Transverse colon (tissue), 4 donors: ENCODE measurements at regions not wholly inside any gene's neighbourhood (a gene's known extent, or its start where the extent isn't known, plus 50 kb on each side); places are given as distances from the start of the nearest gene placed in this dataset.

Experiments used
- DNase-seq: peaks from one replicate; pipeline ENCODE4 v3.0.0-alpha.2; 2019
- H3K27ac ChIP-seq, 4 donors: fragments of 200-600 bp; sonication (generic); 2 replicates each; pipeline ENCODE4 v1.5.1; 2016 to 2018; ENCODE audit warnings: inconsistent platforms in 4 of 4
- H3K27me3 ChIP-seq: fragments of 200-600 bp; sonication (generic); 2 replicates; pipeline ENCODE4 v1.5.1; 2017; ENCODE audit warnings: inconsistent platforms
- H3K36me3 ChIP-seq, 4 donors: fragments of 200-600 bp; sonication (generic); 2 replicates each; pipeline ENCODE4 v1.5.1; 2017 to 2019; ENCODE audit warnings: inconsistent platforms in 4 of 4
- H3K4me1 ChIP-seq, 4 donors: fragments of 200-600 bp; sonication (generic); 2 replicates each; pipeline ENCODE4 v1.5.1; 2017 to 2020; ENCODE audit warnings: inconsistent platforms in 4 of 4
- H3K4me3 ChIP-seq, 4 donors: fragments of 200-600 bp; sonication (generic); 1 replicate in 1 of 4; 2 replicates in 3 of 4; pipeline versions ENCODE4 v1.5.1 to v1.6.1; 2017 to 2019; ENCODE audit warnings: inconsistent platforms in 4 of 4
- H3K9me3 ChIP-seq, 2 donors: fragments of 200-600 bp; sonication (generic); 2 replicates each; pipeline ENCODE4 v1.5.1; 2017 to 2019; ENCODE audit warnings: inconsistent platforms in 2 of 2
- CTCF ChIP-seq, 5 experiments: fragments of 200-600 bp in 3 of 5; fragments of 450-650 bp in 2 of 5; sonication (generic) in 3 of 5; IDR thresholded peaks; 1 replicate in 2 of 5; 2 replicates in 3 of 5; pipeline ENCODE4 v1.5.1; 2016 to 2017; ENCODE audit warnings: antibody characterized with exemption in 5 of 5, inconsistent platforms in 3 of 5, mild to moderate bottlenecking in 2 of 5, moderate library complexity in 1 of 5
- EP300 ChIP-seq: sonication (generic); formaldehyde crosslinking; IDR thresholded peaks from one replicate; pipeline ENCODE4 v1.6.1; 2017; ENCODE audit warnings: antibody characterized with exemption, low read depth
- POLR2A ChIP-seq: fragments of 450-650 bp; IDR thresholded peaks from one replicate; pipeline ENCODE4 v1.6.1; 2016; ENCODE audit warnings: antibody characterized with exemption, mild to moderate bottlenecking, moderate library complexity
- POLR2AphosphoS5 ChIP-seq, 3 donors: sonication (generic); formaldehyde crosslinking; IDR thresholded peaks; one replicate each; pipeline ENCODE4 v1.6.1; 2016; ENCODE audit warnings: antibody characterized with exemption in 3 of 3
- WGBS, 2 donors: methylation state at CpG; one replicate each; pipeline ENCODE4 v1.1.5; 2018; ENCODE audit warnings: low coverage in 1 of 2; 5-methylcytosine and 5-hydroxymethylcytosine counted together
- in situ Hi-C, 4 donors: fragments of 200-750 bp; cut with MboI; loops; one replicate each; pipeline versions ENCODE4 v1.15.0 to v1.15.1; 2017; ENCODE audit warnings: low sequenced_read_pairs in 3 of 4, low pct_ligation_motif_present in 1 of 4, low pct_unique_long_range_greater_than_20kb in 1 of 4
- intact Hi-C: fragments of 100-400 bp; cut with DNase I; formaldehyde crosslinking; loops from one replicate; pipeline ENCODE4 v1.15.1; 2023; ENCODE audit warnings: low total_unique reads

GRCh38 chr2:145154731-145155130, 634.8 kb upstream of the ZEB2 start:
- H3K36me3 ChIP-seq = no peaks in the 10 kb centered on the region
- H3K9me3 ChIP-seq = no peaks in the 10 kb centered on the region
- WGBS, 2 donors = 65 to 76% methylated on average over 2 of the region's 2 CpGs
- intact Hi-C loops = no loop called here
- H3K27me3 ChIP-seq = no peaks in the 10 kb centered on the region
- TF ChIP-seq POLR2AphosphoS5 (IDR thresholded peaks at IDR 0.05) (no peak), EP300 (no peak)
- in situ Hi-C loops = no loop called here
- H3K4me1 ChIP-seq = peaks cover 0 to 3% (median 0%) of the 10 kb centered on the region in 4 donors
- DNase-seq = no peak
- no peak overlapping the region for H3K27ac ChIP-seq
- H3K4me3 ChIP-seq = no peak overlapping the region

- DNase-seq = no peak
- Histone ChIP-seq H3K4me3 (no peak overlapping the region), H3K9me3 (no peaks in the 10 kb centered on the region), H3K27me3 (no peaks in the 10 kb centered on the region), H3K36me3 (no peaks in the 10 kb centered on the region), H3K27ac (no peak overlapping the region), H3K4me1 (no peaks in the 10 kb centered on the region)
- TF ChIP-seq POLR2AphosphoS5 (IDR thresholded peaks at IDR 0.05) (no peak), EP300 (no peak), CTCF (IDR thresholded peaks at IDR 0.05) (no peak), POLR2A (no peak)
- in situ Hi-C loops = no loop called here
- intact Hi-C loops = no loop called here
Observed at GRCh38 chr2:145146691-145147090, 626.8 kb upstream of the ZEB2 start.

- TF ChIP-seq CTCF (IDR thresholded peaks at IDR 0.05) (no peak), POLR2AphosphoS5 (IDR thresholded peaks at IDR 0.05) (no peak), POLR2A (no peak), EP300 (no peak)
- Histone ChIP-seq H3K9me3 (no peaks in the 10 kb centered on the region), H3K4me3 (no peak overlapping the region), H3K27me3 (no peaks in the 10 kb centered on the region), H3K36me3 (no peaks in the 10 kb centered on the region), H3K4me1 (no peaks in the 10 kb centered on the region), H3K27ac (no peak overlapping the region)
- 91 to 96% methylated on average over 3 of the region's 3 CpGs for WGBS, 2 donors
- intact Hi-C loops (no loop called here), in situ Hi-C loops (no loop called here)
- DNase-seq = no peak
Observed at GRCh38 chr2:145144131-145144728, 624.3 kb upstream of the ZEB2 start.

- DNase-seq = no peak
- no peak overlapping the region for H3K27ac ChIP-seq
- no peak for TF ChIP-seq EP300
- TF ChIP-seq POLR2AphosphoS5 (IDR thresholded peaks at IDR 0.05) = no peak
- no peak for TF ChIP-seq POLR2A
- TF ChIP-seq CTCF (IDR thresholded peaks at IDR 0.05) = no peak
- in situ Hi-C loops = no loop called here
- H3K4me3 ChIP-seq = no peak overlapping the region
- H3K27me3 ChIP-seq = no peaks in the 10 kb centered on the region
- no peaks in the 10 kb centered on the region for H3K4me1 ChIP-seq
- intact Hi-C loops = no loop called here
- H3K36me3 ChIP-seq = no peaks in the 10 kb centered on the region
- H3K9me3 ChIP-seq = no peaks in the 10 kb centered on the region
- 60% methylated on average over 2 of the region's 2 CpGs for WGBS, 2 donors
Observed at GRCh38 chr2:145141981-145142380, 622.1 kb upstream of the ZEB2 start.

- H3K4me3 ChIP-seq = no peak overlapping the region
- DNase-seq = no peak
- in situ Hi-C loops = no loop called here
- no peaks in the 10 kb centered on the region for H3K27me3 ChIP-seq
- no peaks in the 10 kb centered on the region for H3K4me1 ChIP-seq
- WGBS, 2 donors = 55 to 89% methylated on average over 2 to 4 of the region's 4 CpGs
- H3K36me3 ChIP-seq = no peaks in the 10 kb centered on the region
- H3K9me3 ChIP-seq = no peaks in the 10 kb centered on the region
- H3K27ac ChIP-seq = no peak overlapping the region
- no peak for TF ChIP-seq CTCF (IDR thresholded peaks at IDR 0.05)
- no peak for TF ChIP-seq POLR2A
- TF ChIP-seq EP300 = no peak
- intact Hi-C loops = no loop called here
Observed at GRCh38 chr2:145140658-145141057, 620.7 kb upstream of the ZEB2 start.
